Thyroid gland (tissue), 4 donors: ENCODE measurements at regions not wholly inside any gene's neighbourhood (a gene's known extent, or its start where the extent isn't known, plus 50 kb on each side); places are given as distances from the start of the nearest gene placed in this dataset.

ENCODE experiments used
- DNase-seq, 2 donors: peaks; one replicate each; pipeline ENCODE4 v3.0.0-alpha.2; 2019
- H3K27ac ChIP-seq, 3 donors: fragments of 200-600 bp; sonication (generic); 1 replicate in 2 of 3; 2 replicates in 1 of 3; pipeline ENCODE4 v1.5.1; 2016 to 2019; ENCODE audit warnings: mild to moderate bottlenecking in 1 of 3, moderate library complexity in 1 of 3
- H3K27me3 ChIP-seq: fragments of 200-600 bp; sonication (generic); one replicate; pipeline ENCODE4 v1.5.1; 2019
- H3K36me3 ChIP-seq, 2 donors: fragments of 200-600 bp; sonication (generic); one replicate each; pipeline ENCODE4 v1.5.1; 2016 to 2019
- H3K4me1 ChIP-seq, 2 donors: fragments of 200-600 bp; sonication (generic); one replicate each; pipeline ENCODE4 v1.5.1; 2017 to 2019
- H3K4me3 ChIP-seq, 3 donors: fragments of 200-600 bp; sonication (generic); replicated peaks in 1 of 3; 1 replicate in 2 of 3; 2 replicates in 1 of 3; pipeline ENCODE4 v1.5.1; 2016; ENCODE audit warnings: mild to moderate bottlenecking in 1 of 3
- H3K9me3 ChIP-seq: fragments of 200-600 bp; sonication (generic); one replicate; pipeline ENCODE4 v1.5.1; 2017
- CTCF ChIP-seq, 6 experiments: fragments of 200-600 bp in 3 of 6; fragments of 450-650 bp in 3 of 6; sonication (generic) in 3 of 6; IDR thresholded peaks; one replicate each; pipeline ENCODE4 v1.5.1; 2016 to 2019; ENCODE audit warnings: antibody characterized with exemption in 6 of 6, mild to moderate bottlenecking in 2 of 6, inconsistent platforms in 1 of 6, moderate library complexity in 1 of 6
- POLR2A ChIP-seq, 2 donors: fragments of 450-650 bp; IDR thresholded peaks; one replicate each; pipeline ENCODE4 v1.6.1; 2017; ENCODE audit warnings: antibody characterized with exemption in 2 of 2, mild to moderate bottlenecking in 2 of 2, moderate library complexity in 1 of 2
- WGBS, 2 donors: methylation state at CpG; one replicate each; pipeline ENCODE4 v1.1.5; 2017; 5-methylcytosine and 5-hydroxymethylcytosine counted together
- intact Hi-C: fragments of 100-400 bp; cut with DNase I; formaldehyde crosslinking; loops from one replicate; pipeline ENCODE4 v1.15.1; 2023

GRCh38 chr4:27628609-27629008 is 768.0 kb downstream of the STIM2 start:
- Histone ChIP-seq H3K36me3 (no peaks in the 10 kb centered on the region), H3K9me3 (no peaks in the 10 kb centered on the region), H3K27ac (no peak overlapping the region), H3K27me3 (no peaks in the 10 kb centered on the region), H3K4me3 (no peak overlapping the region), H3K4me1 (no peaks in the 10 kb centered on the region)
- intact Hi-C loops, result no loop called here
- TF ChIP-seq POLR2A (IDR thresholded peaks at IDR 0.05), result no peak
- 84 to 88% methylated on average over 4 of the region's 4 CpGs for WGBS, 2 donors
- no peak for DNase-seq

GRCh38 chr4:27629532-27630225 is 769.0 kb downstream of the STIM2 start:
- intact Hi-C loops, result no loop called here
- no peaks in the 10 kb centered on the region for H3K9me3 ChIP-seq
- no peak for TF ChIP-seq POLR2A (IDR thresholded peaks at IDR 0.05)
- no peaks in the 10 kb centered on the region for H3K36me3 ChIP-seq
- H3K4me3 ChIP-seq, result no peak overlapping the region
- no peaks in the 10 kb centered on the region for H3K27me3 ChIP-seq
- 71 to 75% methylated on average over 7 of the region's 7 CpGs for whole genome bisulfite sequencing, 2 donors
- no peak for DNase-seq
- no peaks in the 10 kb centered on the region for H3K4me1 ChIP-seq
- H3K27ac ChIP-seq, result no peak overlapping the region

- WGBS, 2 donors, result 89 to 92% methylated on average over 6 of the region's 6 CpGs
- intact Hi-C loops, result no loop called here
- no peak for TF ChIP-seq POLR2A (IDR thresholded peaks at IDR 0.05)
- TF ChIP-seq CTCF (IDR thresholded peaks at IDR 0.05), result no peak
- Histone ChIP-seq H3K4me1 (no peaks in the 10 kb centered on the region), H3K27ac (no peak overlapping the region), H3K4me3 (no peak overlapping the region), H3K36me3 (no peaks in the 10 kb centered on the region), H3K9me3 (no peaks in the 10 kb centered on the region), H3K27me3 (no peaks in the 10 kb centered on the region)
- no peak for DNase-seq
Observed at GRCh38 chr4:27635936-27636913, 775.6 kb downstream of the STIM2 start.

- DNase-seq, result no peak
- Histone ChIP-seq H3K4me3 (no peak overlapping the region), H3K27ac (no peak overlapping the region), H3K27me3 (no peaks in the 10 kb centered on the region), H3K36me3 (no peaks in the 10 kb centered on the region), H3K4me1 (no peaks in the 10 kb centered on the region), H3K9me3 (no peaks in the 10 kb centered on the region)
- intact Hi-C loops, result no loop called here
- 34 to 40% methylated on average over 2 of the region's 2 CpGs for WGBS, 2 donors
- TF ChIP-seq CTCF (IDR thresholded peaks at IDR 0.05), result no peak
- no peak for TF ChIP-seq POLR2A (IDR thresholded peaks at IDR 0.05)
Observed at GRCh38 chr4:27638163-27638915, 777.7 kb downstream of the STIM2 start.

GRCh38 chr4:27643101-27643500 is 782.5 kb downstream of the STIM2 start:
- intact Hi-C loops, result no loop called here
- no peaks in the 10 kb centered on the region for H3K9me3 ChIP-seq
- H3K27ac ChIP-seq, result no peak overlapping the region
- no peaks in the 10 kb centered on the region for H3K36me3 ChIP-seq
- TF ChIP-seq CTCF (IDR thresholded peaks at IDR 0.05), result no peak
- TF ChIP-seq POLR2A (IDR thresholded peaks at IDR 0.05), result no peak
- no peak for DNase-seq
- no peaks in the 10 kb centered on the region for H3K4me1 ChIP-seq
- no peak overlapping the region for H3K4me3 ChIP-seq
- no peaks in the 10 kb centered on the region for H3K27me3 ChIP-seq
